ENCODE measurements at regions not wholly inside any gene's neighbourhood (a gene's known extent, or its start where the extent isn't known, plus 50 kb on each side); places are given as distances from the start of the nearest gene placed in this dataset.

DNA sequence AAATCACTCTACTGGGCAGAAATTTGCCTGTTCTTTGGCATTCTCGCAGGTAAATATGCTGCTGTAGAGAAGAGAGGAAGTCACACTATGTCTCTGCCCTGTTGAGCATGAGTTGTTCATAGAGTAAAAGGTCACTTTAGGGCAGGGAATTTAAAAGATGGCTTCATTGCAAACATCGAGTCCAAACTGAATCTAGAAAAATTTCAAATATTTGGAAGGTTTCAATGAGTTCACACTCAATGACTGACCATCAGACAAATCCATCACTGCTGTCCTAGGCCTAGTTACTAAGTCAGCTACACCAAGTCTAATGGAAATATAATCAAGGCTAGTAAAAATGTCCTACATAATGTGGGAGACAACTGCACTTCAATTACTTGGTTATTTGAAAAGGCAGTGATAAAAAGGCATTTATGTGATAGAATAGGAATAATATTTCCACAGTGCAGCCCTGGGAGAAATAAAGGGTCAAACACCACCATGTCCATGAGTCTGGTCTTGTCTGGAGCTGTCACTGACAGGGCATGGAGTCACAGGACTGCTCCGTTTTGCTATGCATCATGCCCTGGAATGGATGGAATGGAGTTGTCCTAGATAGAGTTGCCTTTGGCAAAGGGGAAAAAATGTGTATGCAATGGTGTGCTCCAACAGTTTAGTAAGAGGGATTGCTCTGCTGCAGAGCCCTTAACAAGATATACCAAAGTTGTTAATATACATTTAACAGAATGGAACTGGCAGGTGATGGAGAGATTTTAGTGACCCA lies 218.5 kb upstream of the DAPK1 start:
- no peak for DNase-seq (ENCODE audit: low read depth in 2 of 2)

GRCh38 chr9:87280421-87280820 lies 217.2 kb upstream of the DAPK1 start:
- DNase-seq (ENCODE audit: low read depth in 2 of 2) = no peak

- DNase-seq (ENCODE audit: low read depth in 2 of 2) = no peak
Measured at GRCh38 chr9:87282538-87282937, 215.1 kb upstream of the DAPK1 start.

- no peak for DNase-seq (ENCODE audit: low read depth in 2 of 2)
Measured at GRCh38 chr9:87283585-87283984, 214.1 kb upstream of the DAPK1 start.

DNA sequence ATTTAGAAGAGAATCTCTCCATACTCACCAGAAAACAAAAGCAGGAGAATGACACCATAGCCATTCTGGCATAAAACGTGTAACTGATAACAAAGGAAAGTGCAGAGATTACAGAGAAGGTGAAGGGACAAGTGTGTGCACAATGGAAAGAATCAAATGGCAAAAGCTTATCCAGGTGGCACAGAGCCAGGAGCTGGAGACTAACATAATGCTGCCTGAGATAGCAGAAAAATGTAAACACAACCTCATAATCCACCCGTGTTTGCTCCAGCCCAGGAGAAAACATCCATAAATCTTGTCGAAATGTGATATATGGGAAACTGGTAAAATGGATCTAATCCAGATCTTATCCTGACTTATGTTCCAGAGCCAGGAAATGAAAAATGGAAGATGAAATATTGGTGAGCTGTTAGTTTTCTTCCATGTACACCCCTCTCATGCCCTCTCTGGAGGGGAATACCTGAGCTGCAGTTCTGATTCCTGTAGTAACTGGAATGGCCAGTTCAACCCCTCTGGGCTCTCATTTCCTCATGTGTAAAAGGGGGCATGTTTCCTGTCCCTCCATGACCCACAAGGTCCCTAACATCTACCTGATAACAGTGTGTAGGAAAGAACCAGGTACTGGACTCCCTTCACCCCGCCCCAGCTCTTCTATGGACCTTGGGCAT lies 212.3 kb upstream of the DAPK1 start:
- DNase-seq (ENCODE audit: low read depth in 2 of 2) = no peak

- no peak for DNase-seq (ENCODE audit: low read depth in 2 of 2)
Measured at GRCh38 chr9:87286506-87286905, 211.2 kb upstream of the DAPK1 start.

GRCh38 chr9:87290241-87291052 lies 207.2 kb upstream of the DAPK1 start:
- DNase-seq (ENCODE audit: low read depth in 2 of 2) = no peak

DNA sequence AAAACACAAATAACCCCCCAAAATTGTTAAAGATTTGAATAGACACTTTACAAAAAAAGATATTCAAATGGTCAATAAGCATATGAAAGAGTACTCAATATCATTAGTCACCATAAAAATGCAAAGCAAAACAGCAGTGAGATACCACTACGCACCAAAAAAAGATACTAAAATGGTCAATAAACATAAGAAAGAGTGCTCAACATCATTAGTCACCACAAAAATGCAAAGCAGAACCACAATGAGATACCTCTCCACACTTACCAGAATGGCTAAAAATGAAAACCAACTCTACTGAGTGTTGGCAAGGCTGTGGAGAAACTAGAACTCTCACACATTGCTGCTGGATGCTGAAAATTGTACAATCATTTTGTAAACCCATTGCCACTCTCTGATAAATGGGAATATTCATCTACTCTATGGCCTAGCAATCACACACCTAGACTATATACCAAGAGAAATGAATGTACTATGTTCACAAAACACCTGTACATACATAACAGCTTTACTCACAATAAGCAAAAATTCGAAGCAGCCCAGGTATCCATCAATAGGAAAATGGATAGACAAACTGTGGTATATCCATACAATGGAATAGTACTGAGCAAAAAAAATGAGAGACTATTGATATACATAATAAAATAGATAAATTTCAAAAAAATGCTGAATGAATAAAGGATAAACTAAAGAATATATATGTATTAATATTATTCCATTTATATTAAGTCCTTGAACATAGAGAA lies 205.0 kb upstream of the DAPK1 start:
- DNase-seq (ENCODE audit: low read depth in 2 of 2) = no peak

DNA sequence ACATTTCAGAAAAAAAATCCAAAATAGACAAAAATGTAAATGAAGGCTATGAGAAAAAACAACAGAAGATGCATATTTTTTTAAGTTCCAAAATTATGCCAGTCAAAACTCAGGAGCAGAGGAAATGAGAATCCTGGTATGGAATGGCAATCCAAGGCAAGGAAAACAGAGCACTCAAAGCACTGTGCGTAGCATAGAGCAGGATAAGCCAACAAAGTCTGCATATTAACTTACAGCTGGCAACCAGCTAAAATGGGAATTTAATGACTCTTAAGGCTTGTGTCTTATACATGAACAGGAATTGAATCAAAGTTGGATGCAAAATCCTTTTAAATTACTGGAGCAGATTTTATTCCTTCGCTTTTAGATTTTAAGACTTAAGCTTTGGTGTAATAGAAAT lies 203.5 kb upstream of the DAPK1 start:
- no peak for DNase-seq (ENCODE audit: low read depth in 2 of 2)

- no peak for DNase-seq (ENCODE audit: low read depth in 2 of 2)
Measured at GRCh38 chr9:87300915-87301314, 196.8 kb upstream of the DAPK1 start.

DNA sequence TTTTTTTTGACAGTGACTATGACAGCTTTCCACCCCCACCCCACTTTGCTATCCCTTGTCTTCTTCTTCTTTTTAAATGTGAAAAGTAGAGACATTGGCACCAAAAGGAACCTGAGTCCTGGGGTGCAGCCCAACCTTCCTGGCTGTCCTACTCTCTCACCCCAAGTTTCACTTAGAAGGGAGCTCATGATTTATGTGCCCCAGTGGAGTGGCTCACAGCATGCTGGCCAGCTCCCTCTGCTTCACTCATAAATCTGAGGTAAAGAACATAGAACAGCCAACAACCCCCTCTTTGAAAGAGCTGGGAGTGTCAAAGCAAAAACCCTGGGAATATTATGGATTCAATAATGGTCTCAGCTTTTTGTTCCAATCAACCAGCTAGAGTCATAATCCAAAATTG lies 196.3 kb upstream of the DAPK1 start:
- DNase-seq (ENCODE audit: low read depth in 2 of 2) = no peak

DNA sequence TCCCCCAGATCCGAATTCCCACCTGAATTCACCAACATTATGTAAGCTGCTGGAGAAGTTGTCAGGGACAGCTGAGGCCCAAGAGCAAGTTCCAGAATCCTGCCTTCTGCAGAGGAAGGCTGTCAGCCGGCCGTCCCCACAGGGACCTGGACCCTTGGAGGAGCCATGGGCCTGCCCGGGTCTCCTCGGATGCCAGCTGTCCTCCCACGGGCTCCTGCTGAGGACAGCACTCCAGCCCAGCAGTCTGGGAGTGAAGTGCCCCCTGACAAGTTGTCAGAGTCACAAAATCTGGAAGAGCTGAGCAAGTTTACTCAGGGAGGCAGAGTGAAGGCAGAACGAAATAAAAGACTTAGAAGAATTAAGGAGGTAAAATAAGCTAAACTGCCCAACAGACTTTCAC lies 192.5 kb upstream of the DAPK1 start:
- DNase-seq (ENCODE audit: low read depth in 2 of 2) = no peak

DNA sequence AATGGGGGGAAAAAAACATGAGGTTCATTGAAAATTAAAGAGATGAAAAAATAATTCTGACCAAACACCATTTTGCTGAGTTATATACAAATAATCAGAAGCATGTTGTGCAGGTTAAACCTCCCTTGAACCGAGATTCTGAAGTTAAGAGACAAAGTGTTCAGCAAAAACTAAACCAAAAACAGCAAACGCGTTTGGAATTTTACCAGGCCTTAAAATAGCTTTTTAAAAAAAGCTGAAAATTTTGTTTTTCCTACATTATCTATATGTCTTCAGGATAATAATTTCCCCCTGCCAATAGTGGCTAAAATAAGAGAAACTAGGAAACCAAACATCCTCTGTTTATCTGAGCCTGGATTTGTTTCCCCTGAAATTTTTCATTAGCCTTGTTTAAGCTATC lies 191.7 kb upstream of the DAPK1 start:
- DNase-seq (ENCODE audit: low read depth in 2 of 2) = no peak

DNA sequence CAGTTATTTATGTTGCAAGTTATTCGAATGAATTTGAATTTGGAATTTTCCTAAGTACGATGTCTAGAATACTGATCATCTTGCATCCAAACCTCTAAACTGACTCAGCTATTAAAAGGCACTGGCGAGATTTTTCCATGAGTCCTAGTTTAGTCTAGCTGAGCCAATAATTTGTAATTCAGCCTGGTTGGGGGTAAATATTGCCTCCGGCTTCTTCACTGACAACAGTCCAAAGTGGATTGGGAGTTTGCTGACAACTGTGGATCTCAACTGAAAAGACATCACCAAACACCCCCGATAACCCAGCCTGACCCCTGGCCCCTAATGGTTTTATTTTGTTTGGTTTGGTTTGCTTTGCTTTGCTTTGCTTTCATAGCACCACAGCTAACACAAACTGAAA lies 189.8 kb upstream of the DAPK1 start:
- DNase-seq (ENCODE audit: low read depth in 2 of 2) = no peak

DNA sequence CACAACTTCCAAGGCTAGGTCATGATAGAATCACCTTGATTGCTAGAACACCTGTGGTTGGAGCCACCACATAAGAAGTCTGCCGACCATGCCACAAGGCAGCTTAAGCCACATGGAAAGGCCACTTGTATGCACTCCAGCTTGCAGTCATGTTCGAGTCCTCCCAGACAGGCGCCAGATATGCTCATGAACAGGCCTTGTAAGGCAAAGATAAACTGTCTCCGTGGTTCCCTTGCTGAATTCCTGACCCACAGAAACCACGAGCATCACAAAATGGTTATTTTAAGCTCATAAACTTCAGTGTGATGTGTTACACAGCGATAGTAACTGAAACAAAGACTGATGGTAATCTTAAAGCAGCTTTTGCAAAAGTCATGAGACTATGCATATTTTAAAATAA lies 188.4 kb upstream of the DAPK1 start:
- DNase-seq (ENCODE audit: low read depth in 2 of 2) = no peak

DNA sequence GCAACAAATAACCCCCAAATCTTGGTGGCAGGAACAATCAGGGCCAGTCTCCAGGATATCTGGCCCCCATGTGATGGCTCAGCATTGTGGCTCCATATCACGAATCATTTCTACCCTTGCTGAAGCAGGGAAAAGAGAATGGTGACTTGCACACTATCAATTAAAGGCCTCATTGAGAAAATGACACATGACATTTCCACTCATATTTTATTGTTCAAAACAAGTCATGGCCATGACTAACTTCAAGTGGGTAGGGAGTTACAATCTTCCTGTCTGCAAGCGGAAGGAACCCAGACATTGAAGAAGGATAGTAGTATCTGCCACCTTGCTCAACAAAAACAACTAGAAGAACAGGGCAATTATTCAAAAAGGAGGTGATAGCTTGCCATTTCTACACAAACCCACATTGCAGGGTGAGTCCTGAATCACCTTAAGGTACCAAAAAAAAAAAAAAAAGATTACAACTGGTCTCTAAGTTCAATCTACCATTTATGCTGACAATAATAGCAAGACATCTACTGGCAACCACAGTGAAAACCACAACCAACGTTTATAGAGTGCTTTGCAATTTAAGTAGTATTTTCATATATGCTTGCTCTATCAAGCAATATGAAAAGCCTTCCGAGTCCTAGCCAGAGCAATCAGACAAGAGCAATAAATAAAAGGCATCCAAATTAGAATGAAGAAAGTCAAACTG lies 186.7 kb upstream of the DAPK1 start:
- DNase-seq (ENCODE audit: low read depth in 2 of 2) = no peak

DNA sequence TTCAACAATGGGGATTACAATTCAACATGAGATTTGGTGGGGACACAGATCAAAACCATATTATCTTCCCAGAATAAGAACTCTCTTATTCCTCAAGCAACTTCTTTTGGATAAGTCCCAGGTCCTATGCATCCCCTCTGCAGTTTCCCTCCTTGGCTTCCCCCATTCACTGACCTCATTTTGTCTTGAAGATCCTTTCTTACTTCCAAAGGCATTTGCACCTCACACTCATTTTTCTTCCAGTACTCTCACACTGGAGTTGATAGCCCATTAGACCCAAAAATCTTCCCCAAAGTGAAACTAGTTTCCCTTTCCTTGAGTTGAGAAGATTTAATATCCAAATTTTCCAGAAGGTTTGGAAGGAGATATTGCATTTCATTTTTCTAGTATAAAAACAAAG lies 178.0 kb upstream of the DAPK1 start:
- no peak for DNase-seq (ENCODE audit: low read depth in 2 of 2)

DNA sequence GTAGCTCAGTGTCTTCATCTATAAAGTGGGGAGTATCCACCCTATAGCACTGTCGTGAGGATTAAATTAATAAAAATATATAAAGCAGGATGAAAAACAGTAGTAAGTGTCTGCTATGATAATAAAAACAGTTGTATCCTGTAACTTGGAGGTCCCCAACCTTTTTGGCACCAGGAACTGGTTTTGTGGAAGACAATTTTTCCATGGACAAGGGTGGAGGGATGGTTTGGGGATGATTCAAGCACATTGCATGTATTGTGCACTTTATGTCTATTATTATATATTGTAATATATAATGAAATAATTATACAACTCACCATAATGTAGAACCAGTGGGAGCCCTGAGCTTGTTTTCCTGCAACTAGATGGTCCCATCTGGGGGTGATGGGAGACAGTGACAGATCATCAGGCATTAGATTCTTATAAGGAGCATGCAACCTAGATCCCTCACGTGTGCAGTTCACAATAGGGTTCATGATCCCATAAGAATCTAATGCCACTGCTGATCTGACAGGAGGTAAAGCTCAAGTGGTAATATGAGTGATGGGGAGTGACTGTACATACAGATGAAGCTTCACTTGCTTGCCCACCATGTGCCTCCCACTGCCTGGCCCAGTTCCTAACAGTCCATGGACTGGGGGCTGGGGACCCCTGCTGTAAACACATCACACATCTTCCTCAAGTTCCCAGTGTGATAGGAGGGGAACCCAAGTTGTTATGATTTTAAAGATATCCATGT lies 177.4 kb upstream of the DAPK1 start:
- no peak for DNase-seq (ENCODE audit: low read depth in 2 of 2)

DNA sequence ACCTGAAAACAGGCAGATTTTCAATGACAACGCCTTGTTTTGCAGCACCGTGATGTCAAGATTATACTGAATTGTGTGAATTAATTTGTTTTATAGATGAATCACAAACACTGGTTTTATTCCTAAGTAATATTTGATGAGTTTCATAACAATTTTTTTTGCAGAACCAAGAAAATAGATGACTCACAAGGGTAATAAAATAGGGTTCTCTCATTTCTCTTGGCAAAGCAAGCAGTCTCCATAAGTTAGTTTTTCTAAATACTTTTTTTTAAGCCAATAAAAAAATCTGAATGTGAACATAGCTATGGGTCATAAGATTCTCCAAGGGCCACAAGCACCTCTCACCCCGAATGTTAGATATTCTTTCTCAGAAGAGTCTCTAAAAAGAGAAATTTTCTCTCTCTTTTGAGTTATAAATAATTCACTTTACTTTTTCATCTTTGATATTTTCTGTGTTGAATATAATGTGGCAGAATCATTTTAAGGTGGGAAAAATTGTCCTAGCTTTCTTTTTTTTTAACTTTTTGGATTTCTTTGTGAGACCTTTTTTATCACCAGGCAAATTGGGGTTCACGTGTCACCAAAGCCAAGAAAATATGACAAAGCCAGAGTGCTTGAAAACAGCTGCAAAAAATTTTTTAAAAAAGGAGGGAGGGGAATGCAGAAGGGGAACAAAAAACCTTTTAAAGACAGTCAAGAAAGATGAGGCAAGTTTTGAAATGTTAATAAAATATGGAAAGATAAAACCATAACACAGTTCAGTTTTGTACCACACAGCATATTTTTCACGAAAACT lies 174.6 kb upstream of the DAPK1 start:
- no peak for DNase-seq (ENCODE audit: low read depth in 2 of 2)

- no peak for DNase-seq (ENCODE audit: low read depth in 2 of 2)
Measured at GRCh38 chr9:87323928-87324327, 173.7 kb upstream of the DAPK1 start.

Data from stimulated activated CD4-positive, alpha-beta T cell treated with anti-CD3 and anti-CD28 coated beads, Interleukin-1b, Interleukin-23, amount 100 ng/mL, for 4 hours (primary cell).